KMS-11 (cell line): ENCODE measurements at regions not wholly inside any gene's neighbourhood (a gene's known extent, or its start where the extent isn't known, plus 50 kb on each side); places are given as distances from the start of the nearest gene placed in this dataset.

ENCODE experiments used
- H2AFZ ChIP-seq: fragments of 200-600 bp; sonication (generic); 2 replicates; pipeline ENCODE4 v1.6.1; 2016; ENCODE audit warnings: antibody characterized with exemption, mixed run types, low read depth
- H3K27ac ChIP-seq: fragments of 200-600 bp; sonication (generic); 2 replicates; pipeline ENCODE4 v1.6.1; 2016; ENCODE audit warnings: mild to moderate bottlenecking, mixed run types
- H3K27me3 ChIP-seq: fragments of 200-600 bp; sonication (generic); 2 replicates; pipeline ENCODE4 v1.6.1; 2017; ENCODE audit warnings: mild to moderate bottlenecking, low read depth, mixed run types, moderate library complexity; ENCODE audit not compliant: insufficient read depth
- H3K36me3 ChIP-seq: fragments of 200-600 bp; sonication (generic); 2 replicates; pipeline ENCODE4 v1.6.1; 2017; ENCODE audit warnings: mild to moderate bottlenecking, mixed run types; ENCODE audit not compliant: insufficient read depth
- H3K4me1 ChIP-seq: fragments of 200-600 bp; sonication (generic); 2 replicates; pipeline ENCODE4 v1.6.1; 2016; ENCODE audit warnings: mild to moderate bottlenecking, low read depth, mixed run types; ENCODE audit not compliant: poor library complexity, severe bottlenecking
- H3K4me2 ChIP-seq: fragments of 200-600 bp; sonication (generic); 2 replicates; pipeline ENCODE4 v1.7.0; 2016; ENCODE audit warnings: mild to moderate bottlenecking, mixed run types
- H3K4me3 ChIP-seq: fragments of 200-600 bp; sonication (generic); IDR thresholded peaks from 2 replicates; pipeline ENCODE4 v1.6.1; 2017; ENCODE audit warnings: low read depth, low read length, mixed read lengths; ENCODE audit not compliant: insufficient read depth
- H3K79me2 ChIP-seq: fragments of 200-600 bp; sonication (generic); 2 replicates; pipeline ENCODE4 v1.6.1; 2016; ENCODE audit warnings: low read depth, mixed run types; ENCODE audit not compliant: insufficient read depth
- H3K9ac ChIP-seq: fragments of 200-600 bp; sonication (generic); 2 replicates; pipeline ENCODE4 v1.6.1; 2016; ENCODE audit warnings: mild to moderate bottlenecking, mixed run types
- H4K20me1 ChIP-seq: fragments of 200-600 bp; sonication (generic); 2 replicates; pipeline ENCODE4 v1.6.1; 2016; ENCODE audit warnings: mild to moderate bottlenecking, mixed run types; ENCODE audit not compliant: insufficient read depth
- TF ChIP-seq, protein P1 (sequence below): fragments of 200-600 bp; sonication (generic); conservative IDR thresholded peaks from 2 replicates; pipeline ENCODE4 v1.6.1; 2017; ENCODE audit warnings: low read depth, mild to moderate bottlenecking, antibody characterized with exemption, low read length, moderate library complexity, mixed read lengths

DNA sequence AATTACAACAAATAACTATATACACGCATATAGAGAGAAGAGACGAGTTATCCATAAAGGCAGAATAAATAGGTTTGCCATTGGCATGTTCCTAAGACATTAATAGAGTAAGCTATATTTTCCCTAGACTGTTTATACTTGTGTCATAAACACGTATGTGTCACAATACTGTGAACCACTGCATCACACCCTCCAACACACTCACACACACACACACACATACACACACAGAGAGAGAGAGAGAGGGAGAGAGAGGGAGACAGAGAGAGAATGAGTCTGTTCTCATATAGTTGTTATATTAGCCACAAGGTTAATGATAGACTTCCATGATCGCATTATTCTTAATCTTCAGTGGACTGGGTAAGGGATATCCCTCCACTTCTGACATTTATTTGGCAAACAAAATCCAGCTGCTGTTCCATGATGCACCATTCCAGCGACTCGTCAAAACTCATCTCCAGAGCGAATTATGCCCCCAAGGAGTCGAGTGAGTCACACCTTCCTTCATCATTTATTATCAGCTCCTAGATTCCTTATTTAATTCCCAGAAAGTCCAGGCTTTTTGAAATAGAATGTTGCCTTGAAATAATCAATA lies 82.8 kb upstream of the HIVEP1 start:
- no peak overlapping the region for H3K4me2 ChIP-seq
- no peak overlapping the region for H3K4me3 ChIP-seq
- TF ChIP-seq, protein P1, sequence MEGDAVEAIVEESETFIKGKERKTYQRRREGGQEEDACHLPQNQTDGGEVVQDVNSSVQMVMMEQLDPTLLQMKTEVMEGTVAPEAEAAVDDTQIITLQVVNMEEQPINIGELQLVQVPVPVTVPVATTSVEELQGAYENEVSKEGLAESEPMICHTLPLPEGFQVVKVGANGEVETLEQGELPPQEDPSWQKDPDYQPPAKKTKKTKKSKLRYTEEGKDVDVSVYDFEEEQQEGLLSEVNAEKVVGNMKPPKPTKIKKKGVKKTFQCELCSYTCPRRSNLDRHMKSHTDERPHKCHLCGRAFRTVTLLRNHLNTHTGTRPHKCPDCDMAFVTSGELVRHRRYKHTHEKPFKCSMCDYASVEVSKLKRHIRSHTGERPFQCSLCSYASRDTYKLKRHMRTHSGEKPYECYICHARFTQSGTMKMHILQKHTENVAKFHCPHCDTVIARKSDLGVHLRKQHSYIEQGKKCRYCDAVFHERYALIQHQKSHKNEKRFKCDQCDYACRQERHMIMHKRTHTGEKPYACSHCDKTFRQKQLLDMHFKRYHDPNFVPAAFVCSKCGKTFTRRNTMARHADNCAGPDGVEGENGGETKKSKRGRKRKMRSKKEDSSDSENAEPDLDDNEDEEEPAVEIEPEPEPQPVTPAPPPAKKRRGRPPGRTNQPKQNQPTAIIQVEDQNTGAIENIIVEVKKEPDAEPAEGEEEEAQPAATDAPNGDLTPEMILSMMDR, result no peak
- H3K79me2 ChIP-seq, result no peaks in the 10 kb centered on the region
- no peaks in the 10 kb centered on the region for H3K4me1 ChIP-seq
- H2AFZ ChIP-seq, result no peak overlapping the region
- H3K27ac ChIP-seq, result no peak overlapping the region
- H3K36me3 ChIP-seq, result no peaks in the 10 kb centered on the region
- no peak overlapping the region for H3K9ac ChIP-seq
- no peaks in the 10 kb centered on the region for H3K27me3 ChIP-seq
- no peaks in the 10 kb centered on the region for H4K20me1 ChIP-seq

DNA sequence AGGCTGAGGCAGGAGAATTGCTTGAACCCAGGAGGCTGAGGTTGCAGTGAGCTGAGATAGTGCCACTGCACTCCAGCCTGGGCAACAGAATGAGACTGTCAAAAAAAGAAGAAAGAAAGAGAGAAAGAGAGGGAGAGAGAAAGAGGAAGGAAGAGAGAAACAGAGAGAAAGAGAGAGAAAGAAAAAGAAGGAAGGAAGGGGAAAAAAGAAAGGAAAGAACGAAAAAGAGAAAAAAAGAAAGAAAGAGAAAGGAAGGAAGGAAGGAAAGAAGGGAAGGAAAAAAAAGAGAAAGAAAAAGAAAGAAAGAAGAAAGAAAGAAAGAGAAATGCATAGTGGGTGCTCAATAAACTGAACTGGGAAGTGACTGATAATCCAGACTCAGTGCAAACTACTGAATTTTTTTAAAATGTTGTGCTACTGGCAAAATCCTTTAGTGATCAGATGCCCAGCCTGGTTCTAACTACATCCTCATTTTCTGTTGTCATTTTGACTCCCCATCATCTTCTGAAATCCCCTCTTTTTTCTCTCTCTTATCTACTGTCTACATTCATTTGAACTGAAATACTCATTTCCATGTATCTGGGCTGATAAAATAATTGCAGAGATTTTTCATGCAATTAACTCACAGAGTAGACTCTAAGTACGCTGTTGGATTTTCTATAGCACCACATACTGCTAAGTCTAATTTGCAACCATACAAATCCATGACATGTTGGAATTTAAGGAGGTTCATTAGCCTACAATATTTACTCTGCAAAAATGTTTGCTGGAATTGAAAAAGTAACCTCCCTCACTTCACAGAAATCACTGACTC lies 85.3 kb upstream of the HIVEP1 start:
- no peak overlapping the region for H3K4me3 ChIP-seq
- H2AFZ ChIP-seq, result no peak overlapping the region
- no peak overlapping the region for H3K27ac ChIP-seq
- H3K4me1 ChIP-seq, result no peaks in the 10 kb centered on the region
- H3K9ac ChIP-seq, result no peak overlapping the region
- H3K4me2 ChIP-seq, result no peak overlapping the region
- no peaks in the 10 kb centered on the region for H3K36me3 ChIP-seq
- TF ChIP-seq, protein P1, result no peak
- no peaks in the 10 kb centered on the region for H3K27me3 ChIP-seq
- no peaks in the 10 kb centered on the region for H3K79me2 ChIP-seq
- no peaks in the 10 kb centered on the region for H4K20me1 ChIP-seq

DNA sequence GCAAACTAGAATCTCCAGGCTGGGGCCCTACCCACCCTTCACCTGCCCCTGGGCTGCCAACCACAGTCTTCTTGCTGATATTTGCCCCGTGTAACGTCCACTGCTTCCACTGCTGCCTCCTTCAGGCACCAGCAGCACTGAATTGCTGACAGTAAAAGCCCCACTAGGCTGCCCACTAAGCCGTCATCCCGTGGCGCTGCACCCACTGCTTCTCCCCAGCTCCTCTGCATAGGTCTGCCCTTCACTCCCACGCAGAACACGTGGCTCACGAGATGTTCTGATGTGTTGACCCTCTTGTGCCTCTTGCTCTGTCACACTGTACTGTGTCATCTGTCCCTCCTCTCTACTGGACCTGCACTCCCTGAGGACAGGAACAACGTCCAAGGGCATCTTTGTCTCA lies 86.3 kb upstream of the HIVEP1 start:
- TF ChIP-seq, protein P1, result no peak
- no peak overlapping the region for H3K27ac ChIP-seq

DNA sequence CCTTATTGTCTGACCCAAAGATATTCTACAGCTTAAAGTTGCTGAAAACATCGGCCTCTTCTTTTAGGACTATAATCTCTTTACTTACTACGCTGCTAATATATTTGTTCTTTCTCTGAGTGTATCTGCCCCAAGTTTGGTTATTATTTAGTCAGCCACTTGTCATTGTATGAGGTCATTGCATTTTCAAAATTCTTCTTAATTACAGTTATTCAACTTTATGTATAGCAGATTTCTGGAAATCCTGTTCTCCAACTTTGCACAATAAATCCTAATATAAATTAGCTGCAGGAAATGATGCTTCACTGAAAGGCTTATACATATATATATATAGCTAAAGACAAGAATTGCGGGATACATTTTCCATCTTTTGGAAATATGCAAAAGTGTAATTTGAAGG lies 88.5 kb upstream of the HIVEP1 start:
- TF ChIP-seq, protein P1, result no peak
- Histone ChIP-seq H4K20me1 (no peaks in the 10 kb centered on the region), H3K4me1 (no peaks in the 10 kb centered on the region), H3K36me3 (no peaks in the 10 kb centered on the region), H3K4me3 (no peak overlapping the region), H3K27me3 (no peaks in the 10 kb centered on the region), H3K4me2 (no peak overlapping the region), H3K27ac (no peak overlapping the region), H2AFZ (no peak overlapping the region), H3K9ac (no peak overlapping the region), H3K79me2 (no peaks in the 10 kb centered on the region)

More for the DNA sequence above, 86.3 kb upstream of the HIVEP1 start:
- Histone ChIP-seq H4K20me1 (no peaks in the 10 kb centered on the region), H3K4me1 (no peaks in the 10 kb centered on the region), H3K79me2 (no peaks in the 10 kb centered on the region), H3K4me3 (no peak overlapping the region), H3K9ac (no peak overlapping the region), H3K36me3 (no peaks in the 10 kb centered on the region), H3K27me3 (no peaks in the 10 kb centered on the region), H2AFZ (no peak overlapping the region), H3K4me2 (no peak overlapping the region)
